Mesothelial cell of epicardium (in vitro differentiated cells): ENCODE measurements at regions not wholly inside any gene's neighbourhood (a gene's known extent, or its start where the extent isn't known, plus 50 kb on each side); places are given as distances from the start of the nearest gene placed in this dataset.

Experiments used
- DNase-seq, 2 experiments: peaks; one replicate each; pipeline ENCODE4 v3.0.0; 2021; ENCODE audit warnings: low spot score in 2 of 2; ENCODE audit not compliant: unreplicated experiment in 2 of 2
- H3K27ac Mint-ChIP-seq: 2 replicates; pipeline ENCODE4 v1.8.0; 2021; ENCODE audit warnings: mixed read lengths
- H3K27me3 Mint-ChIP-seq: 2 replicates; pipeline ENCODE4 v1.8.0; 2021; ENCODE audit warnings: low read depth, mixed read lengths
- H3K36me3 Mint-ChIP-seq: 2 replicates; pipeline ENCODE4 v1.8.0; 2021; ENCODE audit warnings: mixed read lengths
- H3K4me1 Mint-ChIP-seq: 2 replicates; pipeline ENCODE4 v1.8.0; 2021; ENCODE audit warnings: mixed read lengths
- H3K4me3 Mint-ChIP-seq: 2 replicates; pipeline ENCODE4 v1.8.0; 2021; ENCODE audit warnings: mild to moderate bottlenecking, moderate library complexity, mixed read lengths
- H3K9me3 Mint-ChIP-seq: 2 replicates; pipeline ENCODE4 v1.8.0; 2021; ENCODE audit warnings: mixed read lengths
- TF ChIP-seq, protein P1 (sequence below): fragments of 200-600 bp; sonication (generic); IDR thresholded peaks from one replicate; pipeline ENCODE4 v1.5.0; 2021; ENCODE audit warnings: antibody characterized with exemption; ENCODE audit not compliant: unreplicated experiment

DNA sequence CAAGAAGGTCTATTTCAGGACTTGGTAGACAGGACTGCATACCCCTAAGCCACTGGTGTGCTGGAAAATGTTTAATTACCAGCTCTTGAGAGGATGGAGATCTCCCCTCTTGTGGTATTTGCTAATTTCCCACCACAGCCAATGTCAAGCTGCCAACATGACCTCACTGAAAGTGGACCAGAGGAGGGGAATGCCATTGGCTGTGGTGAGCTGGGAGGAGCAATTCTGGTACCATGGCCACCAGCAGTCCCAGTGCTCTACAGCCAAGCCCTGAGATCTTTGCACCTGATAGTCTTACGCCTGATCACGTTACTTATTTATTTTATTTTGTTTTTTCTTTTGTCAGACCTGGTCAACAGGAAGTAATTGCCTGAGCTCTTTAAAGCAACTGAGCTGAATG, 82.5 kb upstream of the BCL6 start:
- Mint-ChIP-seq H3K4me3 (no peak overlapping the region), H3K36me3 (no peaks in the 10 kb centered on the region), H3K9me3 (no peaks in the 10 kb centered on the region), H3K27ac (no peak overlapping the region), H3K4me1 (no peaks in the 10 kb centered on the region), H3K27me3 (no peaks in the 10 kb centered on the region)
- TF ChIP-seq, protein P1, sequence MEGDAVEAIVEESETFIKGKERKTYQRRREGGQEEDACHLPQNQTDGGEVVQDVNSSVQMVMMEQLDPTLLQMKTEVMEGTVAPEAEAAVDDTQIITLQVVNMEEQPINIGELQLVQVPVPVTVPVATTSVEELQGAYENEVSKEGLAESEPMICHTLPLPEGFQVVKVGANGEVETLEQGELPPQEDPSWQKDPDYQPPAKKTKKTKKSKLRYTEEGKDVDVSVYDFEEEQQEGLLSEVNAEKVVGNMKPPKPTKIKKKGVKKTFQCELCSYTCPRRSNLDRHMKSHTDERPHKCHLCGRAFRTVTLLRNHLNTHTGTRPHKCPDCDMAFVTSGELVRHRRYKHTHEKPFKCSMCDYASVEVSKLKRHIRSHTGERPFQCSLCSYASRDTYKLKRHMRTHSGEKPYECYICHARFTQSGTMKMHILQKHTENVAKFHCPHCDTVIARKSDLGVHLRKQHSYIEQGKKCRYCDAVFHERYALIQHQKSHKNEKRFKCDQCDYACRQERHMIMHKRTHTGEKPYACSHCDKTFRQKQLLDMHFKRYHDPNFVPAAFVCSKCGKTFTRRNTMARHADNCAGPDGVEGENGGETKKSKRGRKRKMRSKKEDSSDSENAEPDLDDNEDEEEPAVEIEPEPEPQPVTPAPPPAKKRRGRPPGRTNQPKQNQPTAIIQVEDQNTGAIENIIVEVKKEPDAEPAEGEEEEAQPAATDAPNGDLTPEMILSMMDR = no peak
- DNase-seq = no peak

DNA sequence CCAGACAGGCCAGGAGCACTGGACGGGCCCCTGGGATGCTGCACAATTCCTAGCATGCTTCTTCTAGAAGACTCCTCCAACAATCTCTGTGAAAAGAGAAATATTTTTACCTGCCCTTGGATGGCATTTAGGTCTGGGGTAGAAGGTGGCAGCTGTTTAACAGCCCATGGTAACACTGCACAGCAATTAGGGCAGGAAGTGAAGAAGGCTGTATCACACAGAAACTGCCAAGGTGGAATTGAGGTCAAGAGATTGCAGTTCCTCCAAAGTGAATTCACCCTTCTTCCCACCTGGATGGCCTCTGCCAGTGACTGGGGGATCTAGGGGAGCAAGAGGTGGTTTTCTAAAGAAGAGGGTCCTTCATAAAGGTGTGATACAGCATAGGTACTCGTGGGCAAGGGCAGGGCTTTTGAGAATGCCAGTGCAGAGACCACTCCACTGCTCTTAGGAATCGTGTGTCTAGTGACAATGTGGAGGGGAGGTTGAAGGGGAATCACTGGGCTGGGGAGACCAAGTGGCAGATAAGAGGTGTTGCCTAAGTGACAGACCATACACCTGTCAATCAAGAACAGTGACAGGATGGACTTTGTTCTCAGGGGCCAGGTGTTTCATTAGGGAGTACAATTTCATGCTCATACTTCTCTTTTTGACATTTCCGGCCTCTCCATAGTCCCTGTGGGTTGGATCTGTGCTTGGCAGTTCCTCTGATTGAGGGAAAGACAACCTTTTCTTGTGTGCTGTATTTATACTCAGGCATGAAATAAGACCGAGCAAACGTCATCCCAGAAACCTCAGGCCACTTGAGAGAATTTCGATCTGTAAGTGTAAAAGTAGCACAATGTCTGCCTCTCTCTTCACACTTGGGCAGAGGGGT, 83.5 kb upstream of the BCL6 start:
- H3K9me3 Mint-ChIP-seq = no peaks in the 10 kb centered on the region
- no peak for DNase-seq
- H3K36me3 Mint-ChIP-seq = no peaks in the 10 kb centered on the region
- no peak overlapping the region for H3K27ac Mint-ChIP-seq
- H3K4me3 Mint-ChIP-seq = no peak overlapping the region
- TF ChIP-seq, protein P1 = no peak
- no peaks in the 10 kb centered on the region for H3K4me1 Mint-ChIP-seq
- no peaks in the 10 kb centered on the region for H3K27me3 Mint-ChIP-seq

DNA sequence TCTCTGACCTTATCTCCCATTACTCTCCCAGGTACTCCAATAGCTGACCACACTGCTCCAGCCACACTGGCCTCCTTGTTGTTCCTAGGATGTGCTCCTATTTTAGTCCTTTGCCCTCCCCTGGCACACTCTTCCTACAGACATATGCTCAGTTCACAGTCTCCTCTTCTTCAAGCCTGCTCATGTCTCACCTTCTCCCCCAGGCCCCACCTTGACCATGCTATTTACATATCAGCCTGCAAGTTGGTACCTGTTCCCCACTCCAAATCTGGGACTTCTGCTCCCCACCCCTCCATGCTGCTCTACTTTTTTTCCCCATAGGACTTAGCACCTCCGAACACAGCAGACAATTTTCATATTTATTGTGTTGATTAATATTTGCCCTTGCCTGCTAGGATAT, 84.9 kb upstream of the BCL6 start:
- Mint-ChIP-seq H3K4me1 (no peaks in the 10 kb centered on the region), H3K27ac (no peak overlapping the region), H3K27me3 (no peaks in the 10 kb centered on the region), H3K9me3 (peaks cover 6% of the 10 kb centered on the region), H3K4me3 (no peak overlapping the region), H3K36me3 (peaks cover 2% of the 10 kb centered on the region)
- no peak for DNase-seq
- TF ChIP-seq, protein P1 = no peak

DNA sequence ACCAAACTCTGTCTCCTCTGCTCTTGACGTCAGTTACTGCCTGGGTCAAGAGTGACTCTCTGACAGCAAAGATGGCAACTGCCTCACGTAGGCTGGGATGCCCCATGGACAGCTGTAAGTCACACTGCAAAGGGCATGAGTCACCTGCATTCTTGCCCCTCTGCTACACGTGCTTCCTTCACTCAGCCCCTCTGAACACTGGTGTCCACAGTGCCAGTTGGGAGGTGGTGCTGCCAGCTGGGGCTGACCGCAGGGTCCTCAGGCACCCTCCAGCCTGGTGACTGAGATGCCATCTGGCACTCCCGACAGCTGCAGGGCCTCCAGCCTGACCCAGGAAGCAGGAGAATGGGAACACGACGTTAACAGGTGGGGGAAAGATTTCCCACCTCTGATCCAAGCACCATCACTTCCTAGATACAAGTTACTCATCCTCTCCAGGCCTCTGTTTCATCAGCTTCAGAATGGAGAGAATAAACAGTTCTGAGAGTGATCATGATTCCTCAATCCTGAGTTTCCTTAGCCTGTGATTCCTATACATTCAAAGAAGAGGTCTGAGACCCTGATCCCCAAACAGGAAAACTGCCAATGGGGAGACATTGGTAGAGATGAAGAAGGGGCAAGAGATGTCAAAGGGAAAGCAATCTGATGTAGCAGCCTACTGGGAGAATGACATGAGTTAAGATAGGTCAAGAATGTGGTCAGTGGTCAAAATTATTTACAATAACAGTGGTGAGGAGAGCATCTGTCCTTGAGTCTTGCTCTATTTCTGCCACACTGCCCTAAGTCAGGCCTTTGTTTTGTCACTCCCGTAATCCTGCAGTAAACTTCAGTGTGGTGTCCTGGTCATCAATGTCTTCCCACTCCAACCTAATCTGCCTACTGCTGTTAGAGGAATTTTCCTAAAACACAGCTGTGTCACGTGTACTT, 86.1 kb upstream of the BCL6 start:
- Mint-ChIP-seq H3K27me3 (no peaks in the 10 kb centered on the region), H3K36me3 (peaks cover 2% of the 10 kb centered on the region), H3K4me3 (no peak overlapping the region), H3K9me3 (peaks cover 10% of the 10 kb centered on the region), H3K27ac (no peak overlapping the region), H3K4me1 (no peaks in the 10 kb centered on the region)
- TF ChIP-seq, protein P1 = no peak
- no peak for DNase-seq

DNA sequence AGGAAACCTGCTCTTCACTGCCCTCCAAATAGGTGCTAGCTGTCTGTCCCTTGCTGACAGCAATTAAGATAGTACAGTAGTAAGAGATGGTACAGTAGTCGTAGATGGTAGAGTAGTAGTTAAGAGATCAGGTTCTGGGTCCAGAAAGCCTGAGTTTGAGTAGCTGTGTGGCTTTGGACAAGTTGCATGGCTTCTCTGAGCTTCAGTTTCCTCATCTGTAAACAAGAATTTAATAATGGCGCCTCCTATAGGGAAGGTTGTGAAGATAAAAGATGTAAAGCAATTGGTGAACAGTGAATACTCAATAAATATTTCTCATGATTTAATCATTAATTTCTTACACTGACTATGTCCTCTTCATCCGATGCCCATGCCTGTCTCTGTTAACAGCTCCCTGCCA, 86.9 kb upstream of the BCL6 start:
- TF ChIP-seq, protein P1 = peak; percentile 28
- Mint-ChIP-seq H3K4me3 (no peak overlapping the region), H3K9me3 (peaks cover 10% of the 10 kb centered on the region), H3K27ac (no peak overlapping the region), H3K36me3 (peaks cover 2% of the 10 kb centered on the region), H3K4me1 (no peaks in the 10 kb centered on the region), H3K27me3 (no peaks in the 10 kb centered on the region)
- no peak for DNase-seq
